ENCODE measurements at regions not wholly inside any gene's neighbourhood (a gene's known extent, or its start where the extent isn't known, plus 50 kb on each side); places are given as distances from the start of the nearest gene placed in this dataset.

DNA sequence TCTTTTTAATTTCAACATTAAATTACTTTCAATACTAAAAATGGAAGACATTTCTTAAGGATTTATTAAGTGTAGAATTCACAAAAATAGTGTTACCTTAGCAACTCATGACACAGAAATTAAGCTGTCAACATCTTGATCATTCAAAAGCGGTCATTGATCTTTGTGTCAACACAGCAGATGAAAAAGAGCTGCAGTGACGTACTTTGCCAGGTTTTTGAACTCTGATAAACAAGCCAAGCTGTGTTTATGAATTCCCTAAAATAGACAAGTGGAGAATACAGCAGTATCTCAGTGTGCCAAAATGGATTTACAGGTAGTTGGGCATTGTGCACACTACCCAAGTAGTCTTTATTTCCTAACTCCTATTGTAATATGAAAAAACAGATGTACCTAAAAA, 1141.8 kb upstream of the PCDH7 start (continued):
- TF ChIP-seq POLR2A (IDR thresholded peaks at IDR 0.05; ENCODE audit: control extremely low read depth in 1 of 2, low read depth in 2 of 2, low read length in 2 of 2) (no peak), TEAD4 (IDR thresholded peaks at IDR 0.05; ENCODE audit: low read depth, low read length) (no peak), MAX (IDR thresholded peaks at IDR 0.05) (no peak), JUN (IDR thresholded peaks at IDR 0.05; ENCODE audit: low read depth, low read length) (no peak), KDM1A (IDR thresholded peaks at IDR 0.05; ENCODE audit: borderline replicate concordance, low read length) (no peak), JUND (IDR thresholded peaks at IDR 0.05; ENCODE audit: low read length) (no peak), HDAC2 (IDR thresholded peaks at IDR 0.05; ENCODE audit: borderline replicate concordance in 1 of 2, low read depth in 2 of 2, low read length in 2 of 2) (no peak), ATF3 (IDR thresholded peaks at IDR 0.05; ENCODE audit: insufficient read depth, low read depth, low read length) (no peak)
